ENCODE measurements at regions not wholly inside any gene's neighbourhood (a gene's known extent, or its start where the extent isn't known, plus 50 kb on each side); places are given as distances from the start of the nearest gene placed in this dataset.
"Not testable (repeated sequence)": the region's sequence is repeated elsewhere in the genome, so short reads cannot be mapped to it uniquely, and the experiment has no call there.

- not testable (repeated sequence) for DNase-seq
These were observed 73.3 kb upstream of the COBL start for GRCh38 chr7:51389952-51390351.

DNA sequence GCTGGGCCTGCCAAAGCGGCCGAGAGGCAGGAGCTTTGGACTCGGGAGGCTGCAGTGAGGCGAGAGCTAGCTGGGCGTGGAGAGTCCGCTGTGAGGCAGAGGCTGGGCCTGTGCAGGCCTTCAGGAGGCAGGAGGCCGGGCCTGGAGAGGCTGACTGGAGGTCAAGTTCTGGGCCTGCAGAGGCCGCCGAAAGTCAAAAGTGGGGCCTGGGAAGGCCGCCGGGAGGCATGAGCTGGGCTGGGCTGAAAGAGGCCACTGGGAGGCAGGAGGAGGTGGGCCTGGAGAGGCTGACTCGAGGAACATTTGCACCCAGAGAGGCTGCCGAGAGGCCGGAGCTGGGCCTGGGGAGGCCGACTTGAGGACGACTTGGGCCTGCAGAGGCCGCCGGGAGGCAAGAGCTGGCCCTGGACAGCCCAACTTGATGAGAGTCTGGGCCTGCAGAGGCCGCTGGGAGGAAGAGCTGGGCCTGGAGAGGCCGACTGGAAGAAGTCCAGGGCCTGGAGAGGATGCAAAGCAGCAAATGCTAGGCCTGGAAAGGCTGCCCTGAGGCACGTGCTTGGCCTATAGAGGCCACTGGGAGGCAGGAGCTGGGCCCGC lies 72.7 kb upstream of the COBL start:
- DNase-seq, result not testable (repeated sequence)

DNA sequence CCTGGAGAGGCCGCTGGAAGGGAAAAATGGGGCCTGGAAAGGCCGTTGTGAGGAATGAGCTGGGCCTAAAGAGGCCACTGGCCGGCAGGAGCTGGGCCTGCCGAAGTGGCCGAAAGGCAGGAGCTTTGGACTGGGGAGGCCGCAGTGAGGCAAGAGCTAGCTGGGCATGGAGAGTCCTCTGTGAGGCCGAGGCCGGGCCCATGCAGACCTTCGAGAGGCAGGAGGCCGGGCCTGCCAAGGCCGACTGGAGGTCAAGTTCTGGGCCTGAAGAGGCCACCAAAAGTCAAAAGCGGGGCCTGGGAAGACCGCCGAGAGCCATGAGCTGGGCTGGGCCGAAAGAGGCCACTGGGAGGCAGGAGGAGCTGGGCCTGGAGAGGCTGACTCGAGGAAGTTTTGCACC lies 71.6 kb upstream of the COBL start:
- not testable (repeated sequence) for DNase-seq

GRCh38 chr7:51386806-51387568 lies 70.4 kb upstream of the COBL start:
- DNase-seq, result not testable (repeated sequence)

- not testable (repeated sequence) for DNase-seq
These were observed 69.6 kb upstream of the COBL start for GRCh38 chr7:51386184-51386583.

- not testable (repeated sequence) for DNase-seq
These were observed 65.6 kb upstream of the COBL start for GRCh38 chr7:51382243-51382642.

GRCh38 chr7:51376420-51377092 lies 59.9 kb upstream of the COBL start:
- DNase-seq, result peak; percentile 66

- peak; percentile 15 for DNase-seq
These were observed 58.3 kb upstream of the COBL start for GRCh38 chr7:51374936-51375335.

DNA sequence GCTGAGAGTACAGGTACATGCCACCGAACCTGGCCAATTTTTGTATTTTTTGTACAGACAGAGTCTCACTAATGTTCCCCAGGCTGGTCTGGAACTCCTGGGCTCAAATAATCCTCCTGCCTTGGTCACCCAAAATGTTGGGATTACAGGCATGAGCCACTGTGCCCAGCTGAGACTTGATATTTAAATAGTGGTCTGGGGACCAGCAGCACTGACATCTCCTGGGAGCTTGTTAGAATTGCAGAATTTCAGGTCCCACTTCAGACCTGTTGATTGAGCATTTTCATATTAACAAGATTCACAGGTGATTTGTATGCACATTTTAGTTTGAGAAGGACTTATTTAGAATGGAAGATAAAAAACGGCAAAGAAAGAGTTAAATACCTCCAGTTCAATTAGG lies 57.0 kb upstream of the COBL start:
- not testable (repeated sequence) for DNase-seq

DNA sequence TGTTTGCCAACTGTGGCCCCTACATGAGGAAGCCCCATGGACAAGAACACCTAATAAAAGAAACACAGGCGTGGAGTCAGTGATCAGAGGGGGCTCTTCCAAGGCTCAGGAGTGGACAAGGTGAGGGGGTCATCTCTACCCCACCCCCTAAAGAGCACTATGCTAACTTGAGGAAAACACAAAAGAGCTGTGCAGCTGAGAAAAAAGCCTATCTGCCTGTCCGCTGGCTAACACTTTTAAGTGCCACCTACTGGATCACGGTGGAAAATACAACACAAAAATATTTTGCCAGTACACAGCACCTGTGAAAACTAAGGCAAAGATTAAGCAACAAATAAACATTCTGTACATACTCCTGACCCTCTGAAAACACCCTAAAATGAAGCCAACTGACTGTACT lies 53.1 kb upstream of the COBL start:
- no peak for DNase-seq

- not testable (repeated sequence) for DNase-seq
These were observed 52.6 kb upstream of the COBL start for GRCh38 chr7:51369228-51369627.

- DNase-seq, result no peak
These were observed 51.7 kb upstream of the COBL start for GRCh38 chr7:51368334-51368733.

GRCh38 chr7:51367614-51367968 lies 51.0 kb upstream of the COBL start:
- DNase-seq, result no peak

DNA sequence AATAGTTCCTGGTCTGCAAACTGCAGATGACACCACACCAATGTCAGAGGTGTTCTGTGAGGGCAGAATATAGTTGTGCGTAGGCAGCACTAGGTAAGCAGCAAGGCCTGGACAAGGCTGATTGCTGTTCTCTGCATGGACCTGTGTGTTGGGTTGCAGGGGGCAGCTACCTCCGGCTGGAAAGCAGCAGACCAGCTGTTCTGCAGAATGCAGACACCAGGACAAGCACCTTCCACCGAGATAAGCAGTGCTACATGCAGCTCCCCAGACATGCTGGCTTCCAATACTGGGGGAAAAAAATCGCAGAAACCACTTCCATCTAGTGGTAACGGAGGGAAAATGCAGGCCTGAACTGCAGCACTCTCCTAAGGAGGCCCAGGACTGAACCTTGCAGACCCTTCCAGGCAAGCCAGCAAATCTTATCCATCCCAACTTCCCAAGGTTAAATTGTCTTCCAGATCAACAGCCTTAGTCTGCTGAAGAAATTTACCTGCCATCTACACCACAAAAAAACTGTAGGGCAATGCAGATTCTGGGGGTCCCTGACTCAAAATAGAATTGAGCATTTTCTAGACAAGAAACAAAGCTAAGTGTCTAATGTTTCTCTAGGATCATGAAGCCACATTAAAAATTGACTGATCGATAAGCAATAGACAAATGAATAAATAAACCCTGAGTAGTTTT lies 50.5 kb upstream of the COBL start:
- DNase-seq, result peak; percentile 30

Data from fibroblast of skin of right biceps (primary cell).